Astrocyte of the spinal cord (primary cell): ENCODE measurements at regions not wholly inside any gene's neighbourhood (a gene's known extent, or its start where the extent isn't known, plus 50 kb on each side); places are given as distances from the start of the nearest gene placed in this dataset.

Experiments
- DNase-seq: peaks from one replicate; pipeline ENCODE4 v3.0.0; 2011; ENCODE audit warnings: low read depth, low spot score
- H3K4me3 ChIP-seq: 2 replicates; pipeline ENCODE4 v1.5.1; 2011; ENCODE audit warnings: low read depth, mild to moderate bottlenecking, low read length, moderate library complexity
- CTCF ChIP-seq: IDR thresholded peaks from 2 replicates; pipeline ENCODE4 v1.5.1; 2012; ENCODE audit warnings: low read depth, mild to moderate bottlenecking, low read length, inconsistent platforms
- in situ Hi-C: cut with HindIII; loops from 2 replicates; pipeline ENCODE4 v1.10.0; 2017; ENCODE audit warnings: low sequenced_read_pairs

GRCh38 chr2:140154271-140154670, 1374.1 kb upstream of the NXPH2 start:
- in situ Hi-C loops = no loop called here
- no peak for TF ChIP-seq CTCF
- no peak overlapping the region for H3K4me3 ChIP-seq
- no peak for DNase-seq

- in situ Hi-C loops = no loop called here
- H3K4me3 ChIP-seq = no peak overlapping the region
- DNase-seq = no peak
- TF ChIP-seq CTCF = no peak
Measured at GRCh38 chr2:140144611-140145010, 1364.4 kb upstream of the NXPH2 start.

- TF ChIP-seq CTCF = no peak
- no peak overlapping the region for H3K4me3 ChIP-seq
- in situ Hi-C loops = no loop called here
- no peak for DNase-seq
Measured at GRCh38 chr2:140138736-140139135, 1358.5 kb upstream of the NXPH2 start.

GRCh38 chr2:140136861-140137260, 1356.7 kb upstream of the NXPH2 start:
- no peak overlapping the region for H3K4me3 ChIP-seq
- no peak for TF ChIP-seq CTCF
- in situ Hi-C loops = no loop called here
- DNase-seq = no peak

- H3K4me3 ChIP-seq = no peak overlapping the region
- TF ChIP-seq CTCF = no peak
- no peak for DNase-seq
- in situ Hi-C loops = no loop called here
Measured at GRCh38 chr2:140136366-140136765, 1356.2 kb upstream of the NXPH2 start.

GRCh38 chr2:140128909-140129308, 1348.7 kb upstream of the NXPH2 start:
- in situ Hi-C loops = no loop called here
- no peak for TF ChIP-seq CTCF
- DNase-seq = no peak
- no peak overlapping the region for H3K4me3 ChIP-seq

- peak; percentile 50 for DNase-seq
- TF ChIP-seq CTCF = no peak
- in situ Hi-C loops = no loop called here
- no peak overlapping the region for H3K4me3 ChIP-seq
Measured at GRCh38 chr2:140122001-140122400, 1341.8 kb upstream of the NXPH2 start.
